ENCODE measurements at regions not wholly inside any gene's neighbourhood (a gene's known extent, or its start where the extent isn't known, plus 50 kb on each side); places are given as distances from the start of the nearest gene placed in this dataset.

DNA sequence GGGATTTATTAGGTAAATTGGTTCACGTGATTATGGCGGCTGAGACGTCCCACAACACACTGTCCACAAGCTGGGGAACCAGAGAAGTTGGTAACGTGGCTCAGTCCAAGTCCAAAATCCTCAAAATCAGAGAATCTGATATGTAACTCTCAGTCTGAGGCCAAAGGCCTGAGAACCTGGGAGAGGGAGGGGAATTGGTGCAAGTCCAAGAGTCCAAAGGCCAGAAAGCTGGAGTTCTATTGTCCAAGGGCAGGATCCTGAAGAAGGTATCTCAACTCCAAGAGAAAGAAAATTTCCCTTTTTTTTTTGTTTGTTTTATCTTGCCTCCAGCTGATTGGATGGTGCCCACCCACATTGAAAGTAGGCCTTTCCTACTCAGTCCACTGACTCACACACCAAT lies 83.8 kb downstream of the PRDM9 start (continued):
- TF ChIP-seq, protein P1, sequence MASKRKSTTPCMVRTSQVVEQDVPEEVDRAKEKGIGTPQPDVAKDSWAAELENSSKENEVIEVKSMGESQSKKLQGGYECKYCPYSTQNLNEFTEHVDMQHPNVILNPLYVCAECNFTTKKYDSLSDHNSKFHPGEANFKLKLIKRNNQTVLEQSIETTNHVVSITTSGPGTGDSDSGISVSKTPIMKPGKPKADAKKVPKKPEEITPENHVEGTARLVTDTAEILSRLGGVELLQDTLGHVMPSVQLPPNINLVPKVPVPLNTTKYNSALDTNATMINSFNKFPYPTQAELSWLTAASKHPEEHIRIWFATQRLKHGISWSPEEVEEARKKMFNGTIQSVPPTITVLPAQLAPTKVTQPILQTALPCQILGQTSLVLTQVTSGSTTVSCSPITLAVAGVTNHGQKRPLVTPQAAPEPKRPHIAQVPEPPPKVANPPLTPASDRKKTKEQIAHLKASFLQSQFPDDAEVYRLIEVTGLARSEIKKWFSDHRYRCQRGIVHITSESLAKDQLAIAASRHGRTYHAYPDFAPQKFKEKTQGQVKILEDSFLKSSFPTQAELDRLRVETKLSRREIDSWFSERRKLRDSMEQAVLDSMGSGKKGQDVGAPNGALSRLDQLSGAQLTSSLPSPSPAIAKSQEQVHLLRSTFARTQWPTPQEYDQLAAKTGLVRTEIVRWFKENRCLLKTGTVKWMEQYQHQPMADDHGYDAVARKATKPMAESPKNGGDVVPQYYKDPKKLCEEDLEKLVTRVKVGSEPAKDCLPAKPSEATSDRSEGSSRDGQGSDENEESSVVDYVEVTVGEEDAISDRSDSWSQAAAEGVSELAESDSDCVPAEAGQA (IDR thresholded peaks at IDR 0.05; ENCODE audit: low read depth) = no peak
- TF ChIP-seq, protein P1 (CRISPR knock-in tag; IDR thresholded peaks at IDR 0.05; ENCODE audit: borderline replicate concordance) = no peak

DNA sequence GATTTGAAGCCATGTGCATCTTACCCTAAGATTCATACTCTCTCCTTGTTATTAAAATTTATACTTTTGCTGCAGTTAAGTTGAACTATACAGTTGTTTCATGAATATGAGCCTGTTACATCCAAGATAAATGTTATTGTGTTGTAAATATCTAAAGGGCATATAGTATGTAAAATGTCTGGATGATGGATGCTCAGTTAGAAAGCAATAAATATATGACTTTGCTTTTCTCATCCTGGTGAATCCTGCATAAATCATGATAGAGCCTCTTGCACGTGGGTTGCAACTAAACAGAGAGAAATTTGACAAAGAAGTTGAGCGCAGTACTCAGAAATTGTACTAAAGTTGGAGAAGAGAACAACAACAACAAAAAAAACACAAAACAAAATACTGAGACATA lies 99.5 kb downstream of the PRDM9 start:
- Histone ChIP-seq H3K9me3 (ENCODE audit: low read length) (0 out of 2 replicates have a peak, but pooled peaks cover 5% of the 10 kb centered on the region), H3K36me3 (replicated peaks in 1 of 2; ENCODE audit: control insufficient read depth in 1 of 2, insufficient read depth in 2 of 2, low read length in 2 of 2) (no peaks in the 10 kb centered on the region), H4K20me1 (ENCODE audit: insufficient read depth, low read length) (no peaks in the 10 kb centered on the region), H3K27me3 (ENCODE audit: control insufficient read depth in 1 of 2, insufficient read depth in 2 of 2, low read length in 2 of 2) (no peaks in the 10 kb centered on the region), H3K4me3 (replicated peaks in 1 of 3; ENCODE audit: insufficient read depth in 1 of 3, low read depth in 2 of 3, low read length in 3 of 3) (no peak overlapping the region), H3K79me2 (ENCODE audit: insufficient read depth, low read length) (no peaks in the 10 kb centered on the region), H3K9ac (ENCODE audit: insufficient read depth, low read depth, low read length) (no peak overlapping the region), H3K27ac (ENCODE audit: extremely low read length, insufficient read depth, low read length) (no peak overlapping the region), H3K4me2 (ENCODE audit: low read depth, low read length) (no peak overlapping the region), H3K4me1 (ENCODE audit: insufficient read depth, low read length) (no peaks in the 10 kb centered on the region), H2AFZ (ENCODE audit: low read length) (no peak overlapping the region)
- no TSS peak for BruUV-seq (replicated peaks)
- no peak for DNase-seq (ENCODE audit: low spot score)
- WGBS (ENCODE audit: low lambda C conversion rate) = 49% methylated on average over 2 of the region's 2 CpGs
- ChIA-PET POLR2A (no interaction called here), CTCF (ENCODE audit: low intra/inter-chr PET ratio, low total read pairs) (no interaction called here)
- ATAC-seq = no peak
- intact Hi-C loops (cut with micrococcal nuclease; ENCODE audit: unreplicated experiment) = no loop called here
- in situ Hi-C loops (cut with HindIII; ENCODE audit: extremely low pct_ligation_motif_present, low pct_unique_long_range_greater_than_20kb) = no loop called here
- no peak for TF ChIP-seq ZNF792 (CRISPR knock-in tag; IDR thresholded peaks at IDR 0.05)
- no peak for TF ChIP-seq ARHGAP35 (CRISPR knock-in tag; IDR thresholded peaks at IDR 0.05; ENCODE audit: borderline replicate concordance)
- TF ChIP-seq MAF1 (CRISPR knock-in tag; IDR thresholded peaks at IDR 0.05; ENCODE audit: borderline replicate concordance) = no peak
- no peak for FAIRE-seq

Data from HepG2 (cell line).